ENCODE measurements at regions not wholly inside any gene's neighbourhood (a gene's known extent, or its start where the extent isn't known, plus 50 kb on each side); places are given as distances from the start of the nearest gene placed in this dataset.

DNA sequence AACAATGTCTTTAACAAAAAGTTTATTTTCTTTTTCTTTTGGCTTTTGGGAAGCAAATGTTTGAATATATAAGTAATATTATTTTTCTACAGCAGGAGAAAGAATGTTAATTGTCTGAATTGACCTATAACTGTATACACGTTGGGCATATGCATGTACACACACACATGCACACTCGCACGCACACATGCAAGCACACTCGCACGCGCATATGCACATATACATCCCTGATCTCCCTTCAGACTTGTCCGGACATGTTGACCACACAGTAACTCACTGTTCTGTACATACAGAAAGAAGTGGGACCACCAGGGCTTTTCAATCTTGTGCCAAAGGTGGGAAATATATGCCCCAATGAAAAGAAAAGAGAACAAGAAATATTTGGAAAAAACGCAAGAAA, 245.1 kb upstream of the APCDD1 start:
- TF ChIP-seq POLR2A (IDR thresholded peaks at IDR 0.05; ENCODE audit: low read length), result no peak
- no peak for TF ChIP-seq GATA1 (IDR thresholded peaks at IDR 0.05; ENCODE audit: low read depth, low read length)

Data from erythroblast (primary cell).